ENCODE measurements at regions not wholly inside any gene's neighbourhood (a gene's known extent, or its start where the extent isn't known, plus 50 kb on each side); places are given as distances from the start of the nearest gene placed in this dataset.

- TF ChIP-seq POLR2A (IDR thresholded peaks at IDR 0.05) = no peak
- no peak for TF ChIP-seq CTCF (IDR thresholded peaks at IDR 0.05)
These were observed 50.8 kb upstream of the POFUT2 start for GRCh38 chr21:45338311-45339017.

GRCh38 chr21:45339421-45340402 lies 52.0 kb upstream of the POFUT2 start:
- Histone ChIP-seq H3K4me1 (peaks cover 0 to 4% (median 0%) of the 10 kb centered on the region in 4 donors), H3K9me3 (no peaks in the 10 kb centered on the region), H3K4me3 (no peak overlapping the region), H3K36me3 (no peaks in the 10 kb centered on the region), H3K27me3 (no peaks in the 10 kb centered on the region), H3K27ac (no peak overlapping the region)
- TF ChIP-seq CTCF (IDR thresholded peaks at IDR 0.05) (no peak), POLR2A (IDR thresholded peaks at IDR 0.05) (no peak)
- no peak for DNase-seq

More at GRCh38 chr21:45338311-45339017, 50.8 kb upstream of the POFUT2 start:
- H3K4me1 ChIP-seq = peaks cover 0 to 4% (median 0%) of the 10 kb centered on the region in 4 donors
- peak in 1 of 3 donors; percentile 49 for DNase-seq
- no peaks in the 10 kb centered on the region for H3K27me3 ChIP-seq
- peak overlapping the region in 1 of 4 donors; percentile 13 for H3K27ac ChIP-seq
- no peaks in the 10 kb centered on the region for H3K9me3 ChIP-seq
- H3K36me3 ChIP-seq = no peaks in the 10 kb centered on the region
- no peak overlapping the region for H3K4me3 ChIP-seq

GRCh38 chr21:45340515-45340914 lies 52.8 kb upstream of the POFUT2 start:
- TF ChIP-seq POLR2A (IDR thresholded peaks at IDR 0.05) = no peak
- no peak for TF ChIP-seq CTCF (IDR thresholded peaks at IDR 0.05)
- no peak for DNase-seq
- H3K4me1 ChIP-seq = peaks cover 0 to 4% (median 0%) of the 10 kb centered on the region in 4 donors

DNA sequence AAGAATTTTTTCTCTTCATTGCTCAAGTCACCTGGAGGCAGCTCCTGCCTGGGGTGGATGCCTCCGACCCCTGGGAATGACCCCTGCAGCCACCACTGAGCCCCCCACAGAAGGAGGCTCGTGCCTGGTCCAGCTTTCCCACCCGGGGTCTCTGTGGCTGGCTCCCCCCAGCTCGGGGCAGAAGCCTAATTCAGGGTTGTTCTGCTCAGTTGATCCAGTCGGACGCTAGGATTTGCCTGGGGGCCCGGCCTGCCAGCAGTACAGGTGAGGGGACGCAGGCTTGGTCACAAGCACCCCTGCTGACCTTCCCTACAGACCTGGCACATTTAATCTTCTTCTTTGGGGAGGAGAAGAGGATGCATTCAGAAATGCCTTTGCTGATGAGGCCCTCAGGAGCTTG lies 53.6 kb upstream of the POFUT2 start:
- no peak for DNase-seq
- Histone ChIP-seq H3K27me3 (no peaks in the 10 kb centered on the region), H3K4me3 (no peak overlapping the region), H3K27ac (no peak overlapping the region), H3K36me3 (no peaks in the 10 kb centered on the region), H3K9me3 (no peaks in the 10 kb centered on the region), H3K4me1 (peaks cover 0 to 2% (median 0%) of the 10 kb centered on the region in 4 donors)
- TF ChIP-seq POLR2A (IDR thresholded peaks at IDR 0.05) (no peak), CTCF (IDR thresholded peaks at IDR 0.05) (no peak)

More at GRCh38 chr21:45340515-45340914, 52.8 kb upstream of the POFUT2 start:
- Histone ChIP-seq H3K9me3 (no peaks in the 10 kb centered on the region), H3K4me3 (no peak overlapping the region), H3K36me3 (no peaks in the 10 kb centered on the region), H3K27me3 (no peaks in the 10 kb centered on the region), H3K27ac (no peak overlapping the region)

- Histone ChIP-seq H3K27ac (no peak overlapping the region), H3K4me3 (no peak overlapping the region), H3K36me3 (no peaks in the 10 kb centered on the region), H3K27me3 (no peaks in the 10 kb centered on the region), H3K9me3 (no peaks in the 10 kb centered on the region), H3K4me1 (no peaks in the 10 kb centered on the region)
- TF ChIP-seq POLR2A (IDR thresholded peaks at IDR 0.05) (no peak), CTCF (IDR thresholded peaks at IDR 0.05) (no peak)
- DNase-seq = no peak
These were observed 54.1 kb upstream of the POFUT2 start for GRCh38 chr21:45341779-45342178.

Measured in Peyer's patch (tissue), 4 donors.